UCSD-AML1 (cell line): ENCODE measurements at regions not wholly inside any gene's neighbourhood (a gene's known extent, or its start where the extent isn't known, plus 50 kb on each side); places are given as distances from the start of the nearest gene placed in this dataset.

Experiments
- DNase-seq: peaks from one replicate; lab custom pipeline; 2025; ENCODE audit not compliant: unreplicated experiment; lab: John Stamatoyannopoulos, UW

GRCh38 chr16:79271583-79271982 lies 329.0 kb downstream of the MAF start:
- DNase-seq, result no peak

GRCh38 chr16:79270011-79270410 lies 330.5 kb downstream of the MAF start:
- DNase-seq, result no peak

- no peak for DNase-seq
These were observed 331.2 kb downstream of the MAF start for GRCh38 chr16:79269211-79269863.

GRCh38 chr16:79267781-79268180 lies 332.8 kb downstream of the MAF start:
- no peak for DNase-seq

- DNase-seq, result no peak
These were observed 333.4 kb downstream of the MAF start for GRCh38 chr16:79267146-79267545.

GRCh38 chr16:79265701-79266100 lies 334.8 kb downstream of the MAF start:
- DNase-seq, result no peak

- no peak for DNase-seq
These were observed 335.3 kb downstream of the MAF start for GRCh38 chr16:79265196-79265595.

- no peak for DNase-seq
These were observed 336.1 kb downstream of the MAF start for GRCh38 chr16:79264237-79265109.

GRCh38 chr16:79263425-79263824 lies 337.1 kb downstream of the MAF start:
- DNase-seq, result no peak
